ENCODE measurements at regions not wholly inside any gene's neighbourhood (a gene's known extent, or its start where the extent isn't known, plus 50 kb on each side); places are given as distances from the start of the nearest gene placed in this dataset.

GRCh38 chr7:52352013-52352981 is 683.1 kb upstream of the POM121L12 start:
- TF ChIP-seq TAF1 (IDR thresholded peaks at IDR 0.05; ENCODE audit: low read depth) (no peak), MAX (IDR thresholded peaks at IDR 0.05) (no peak), RAD21 (IDR thresholded peaks at IDR 0.05; ENCODE audit: low read depth) (no peak), ZBTB7A (IDR thresholded peaks at IDR 0.05; ENCODE audit: low read depth) (no peak), YY1 (IDR thresholded peaks at IDR 0.05; ENCODE audit: low read depth) (no peak), FOXM1 (IDR thresholded peaks at IDR 0.05; ENCODE audit: borderline replicate concordance, low read depth) (no peak), EP300 (IDR thresholded peaks at IDR 0.05; ENCODE audit: borderline replicate concordance) (no peak), CREB1 (IDR thresholded peaks at IDR 0.05; ENCODE audit: low read depth) (no peak)
- TF ChIP-seq, protein P1, sequence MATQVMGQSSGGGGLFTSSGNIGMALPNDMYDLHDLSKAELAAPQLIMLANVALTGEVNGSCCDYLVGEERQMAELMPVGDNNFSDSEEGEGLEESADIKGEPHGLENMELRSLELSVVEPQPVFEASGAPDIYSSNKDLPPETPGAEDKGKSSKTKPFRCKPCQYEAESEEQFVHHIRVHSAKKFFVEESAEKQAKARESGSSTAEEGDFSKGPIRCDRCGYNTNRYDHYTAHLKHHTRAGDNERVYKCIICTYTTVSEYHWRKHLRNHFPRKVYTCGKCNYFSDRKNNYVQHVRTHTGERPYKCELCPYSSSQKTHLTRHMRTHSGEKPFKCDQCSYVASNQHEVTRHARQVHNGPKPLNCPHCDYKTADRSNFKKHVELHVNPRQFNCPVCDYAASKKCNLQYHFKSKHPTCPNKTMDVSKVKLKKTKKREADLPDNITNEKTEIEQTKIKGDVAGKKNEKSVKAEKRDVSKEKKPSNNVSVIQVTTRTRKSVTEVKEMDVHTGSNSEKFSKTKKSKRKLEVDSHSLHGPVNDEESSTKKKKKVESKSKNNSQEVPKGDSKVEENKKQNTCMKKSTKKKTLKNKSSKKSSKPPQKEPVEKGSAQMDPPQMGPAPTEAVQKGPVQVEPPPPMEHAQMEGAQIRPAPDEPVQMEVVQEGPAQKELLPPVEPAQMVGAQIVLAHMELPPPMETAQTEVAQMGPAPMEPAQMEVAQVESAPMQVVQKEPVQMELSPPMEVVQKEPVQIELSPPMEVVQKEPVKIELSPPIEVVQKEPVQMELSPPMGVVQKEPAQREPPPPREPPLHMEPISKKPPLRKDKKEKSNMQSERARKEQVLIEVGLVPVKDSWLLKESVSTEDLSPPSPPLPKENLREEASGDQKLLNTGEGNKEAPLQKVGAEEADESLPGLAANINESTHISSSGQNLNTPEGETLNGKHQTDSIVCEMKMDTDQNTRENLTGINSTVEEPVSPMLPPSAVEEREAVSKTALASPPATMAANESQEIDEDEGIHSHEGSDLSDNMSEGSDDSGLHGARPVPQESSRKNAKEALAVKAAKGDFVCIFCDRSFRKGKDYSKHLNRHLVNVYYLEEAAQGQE (IDR thresholded peaks at IDR 0.05; ENCODE audit: low read depth), result no peak

All from Ishikawa (cell line).